GM23338 (cell line): ENCODE measurements at regions not wholly inside any gene's neighbourhood (a gene's known extent, or its start where the extent isn't known, plus 50 kb on each side); places are given as distances from the start of the nearest gene placed in this dataset.

ENCODE experiments used
- ATAC-seq: fragments of 200-7000 bp; cut with Tn5 transposase; 3 replicates; pipeline ENCODE4 v1.9.1; 2020
- DNase-seq: peaks from one replicate; pipeline ENCODE4 v3.0.0-alpha.2; 2015; ENCODE audit warnings: low spot score
- H2AFZ ChIP-seq: fragments of 200-600 bp; sonication (generic); 2 replicates; pipeline ENCODE4 v1.8.0; 2016; ENCODE audit warnings: antibody characterized with exemption, mild to moderate bottlenecking, moderate library complexity
- H3F3A ChIP-seq: fragments of 200-600 bp; sonication (generic); replicated peaks from 2 replicates; pipeline ENCODE4 v1.8.0; 2017; ENCODE audit warnings: antibody characterized with exemption, mixed run types, low read depth
- H3K27ac ChIP-seq: fragments of 200-600 bp; sonication (generic); 2 replicates; pipeline ENCODE4 v1.6.1; 2016; ENCODE audit warnings: low read depth
- H3K27me3 ChIP-seq: fragments of 200-600 bp; sonication (generic); 2 replicates; pipeline ENCODE4 v1.8.0; 2016; ENCODE audit warnings: mild to moderate bottlenecking, mixed run types, moderate library complexity; ENCODE audit not compliant: insufficient read depth
- H3K36me3 ChIP-seq: fragments of 200-600 bp; sonication (generic); 2 replicates; pipeline ENCODE4 v1.8.0; 2016; ENCODE audit warnings: mild to moderate bottlenecking; ENCODE audit not compliant: insufficient read depth
- H3K4me1 ChIP-seq: fragments of 200-600 bp; sonication (generic); 2 replicates; pipeline ENCODE4 v1.8.0; 2016; ENCODE audit warnings: mild to moderate bottlenecking, moderate library complexity; ENCODE audit not compliant: insufficient read depth
- H3K4me2 ChIP-seq: fragments of 200-600 bp; sonication (generic); 2 replicates; pipeline ENCODE4 v1.7.1; 2017; ENCODE audit warnings: mixed run types
- H3K4me3 ChIP-seq: fragments of 200-600 bp; sonication (generic); 2 replicates; pipeline ENCODE4 v1.6.1; 2016; ENCODE audit warnings: mixed run types
- H3K79me2 ChIP-seq: fragments of 200-600 bp; sonication (generic); replicated peaks from 2 replicates; pipeline ENCODE4 v1.8.0; 2017; ENCODE audit warnings: mild to moderate bottlenecking; ENCODE audit not compliant: insufficient read depth
- H3K9me2 ChIP-seq: fragments of 200-600 bp; sonication (generic); 2 replicates; pipeline ENCODE4 v1.8.0; 2017; ENCODE audit not compliant: insufficient read depth
- H4K20me1 ChIP-seq: fragments of 200-600 bp; sonication (generic); replicated peaks from 2 replicates; pipeline ENCODE4 v1.8.0; 2017; ENCODE audit warnings: mild to moderate bottlenecking; ENCODE audit not compliant: insufficient read depth
- H3K27ac Mint-ChIP-seq: 2 replicates; pipeline ENCODE4 v1.8.0; 2020; ENCODE audit warnings: inconsistent platforms, mild to moderate bottlenecking, moderate library complexity, mixed read lengths
- H3K27me3 Mint-ChIP-seq: 3 replicates; pipeline ENCODE4 v1.8.0; 2022; ENCODE audit warnings: low read depth, mild to moderate bottlenecking, moderate library complexity, mixed read lengths, inconsistent platforms; ENCODE audit not compliant: insufficient read depth, poor library complexity
- H3K36me3 Mint-ChIP-seq: 3 replicates; pipeline ENCODE4 v1.8.0; 2021; ENCODE audit warnings: low read depth, mild to moderate bottlenecking, inconsistent platforms, moderate library complexity, mixed read lengths
- H3K4me1 Mint-ChIP-seq: 3 replicates; pipeline ENCODE4 v1.8.0; 2020; ENCODE audit warnings: mild to moderate bottlenecking, inconsistent platforms, mixed read lengths
- H3K4me3 Mint-ChIP-seq: 3 replicates; pipeline ENCODE4 v1.8.0; 2021; ENCODE audit warnings: moderate library complexity, mild to moderate bottlenecking, inconsistent platforms, mixed read lengths
- H3K9me3 Mint-ChIP-seq: 3 replicates; pipeline ENCODE4 v1.8.0; 2020; ENCODE audit warnings: moderate library complexity, mild to moderate bottlenecking, inconsistent platforms, mixed read lengths
- CREB1 ChIP-seq: fragments of 250-450 bp; sonication (Bioruptor Pico); IDR thresholded peaks from 2 replicates; pipeline ENCODE4 v1.5.0; 2020; ENCODE audit warnings: low read depth, mild to moderate bottlenecking, moderate library complexity
- CTCF ChIP-seq, 2 experiments: fragments of 200-600 bp in 1 of 2; sonication (generic) in 1 of 2; conservative IDR thresholded peaks; 2 replicates each; pipeline versions ENCODE4 v1.5.1 to v1.6.1; 2016 to 2017; ENCODE audit warnings: antibody characterized with exemption in 2 of 2, low read depth in 2 of 2, mild to moderate bottlenecking in 2 of 2, moderate library complexity in 1 of 2
- ETS1 ChIP-seq: IDR thresholded peaks from 2 replicates; pipeline ENCODE4 v1.6.1; 2016; ENCODE audit warnings: antibody characterized with exemption
- EZH2 ChIP-seq: fragments of 200-600 bp; sonication (generic); IDR thresholded peaks from one replicate; pipeline ENCODE4 v1.8.0; 2017; ENCODE audit warnings: antibody characterized with exemption, mild to moderate bottlenecking, low read depth; ENCODE audit not compliant: unreplicated experiment
- EZH2phosphoT487 ChIP-seq: fragments of 200-600 bp; sonication (generic); IDR thresholded peaks from one replicate; pipeline ENCODE4 v1.8.1; 2018; ENCODE audit warnings: antibody characterized with exemption; ENCODE audit not compliant: unreplicated experiment
- JUNB ChIP-seq: IDR thresholded peaks from one replicate; pipeline ENCODE4 v1.6.1; 2016; ENCODE audit warnings: antibody characterized with exemption; ENCODE audit not compliant: unreplicated experiment
- NANOG ChIP-seq: IDR thresholded peaks from 2 replicates; pipeline ENCODE4 v1.6.1; 2016; ENCODE audit warnings: antibody characterized with exemption, borderline replicate concordance
- POLR2AphosphoS5 ChIP-seq: IDR thresholded peaks from 2 replicates; pipeline ENCODE4 v1.6.1; 2016; ENCODE audit warnings: antibody characterized with exemption, low read depth
- REST ChIP-seq: IDR thresholded peaks from one replicate; pipeline ENCODE4 v1.6.1; 2018; ENCODE audit warnings: antibody characterized with exemption; ENCODE audit not compliant: unreplicated experiment
- STAT1 ChIP-seq: IDR thresholded peaks from one replicate; pipeline ENCODE4 v1.6.1; 2016; ENCODE audit warnings: antibody characterized with exemption; ENCODE audit not compliant: unreplicated experiment
- ZNF114 ChIP-seq: fragments of 250-450 bp; sonication (Bioruptor Pico); IDR thresholded peaks from 2 replicates; pipeline ENCODE4 v1.5.0; 2020; ENCODE audit warnings: mild to moderate bottlenecking, moderate library complexity
- ZNF331 ChIP-seq: fragments of 250-450 bp; sonication (Bioruptor Pico); IDR thresholded peaks from 2 replicates; pipeline ENCODE4 v1.5.0; 2020; ENCODE audit warnings: low read depth, mild to moderate bottlenecking, moderate library complexity
- TF ChIP-seq, protein P1 (sequence below): fragments of 250-450 bp; sonication (Bioruptor Pico); IDR thresholded peaks from 2 replicates; pipeline ENCODE4 v1.5.0; 2020; ENCODE audit warnings: mild to moderate bottlenecking, moderate library complexity

DNA sequence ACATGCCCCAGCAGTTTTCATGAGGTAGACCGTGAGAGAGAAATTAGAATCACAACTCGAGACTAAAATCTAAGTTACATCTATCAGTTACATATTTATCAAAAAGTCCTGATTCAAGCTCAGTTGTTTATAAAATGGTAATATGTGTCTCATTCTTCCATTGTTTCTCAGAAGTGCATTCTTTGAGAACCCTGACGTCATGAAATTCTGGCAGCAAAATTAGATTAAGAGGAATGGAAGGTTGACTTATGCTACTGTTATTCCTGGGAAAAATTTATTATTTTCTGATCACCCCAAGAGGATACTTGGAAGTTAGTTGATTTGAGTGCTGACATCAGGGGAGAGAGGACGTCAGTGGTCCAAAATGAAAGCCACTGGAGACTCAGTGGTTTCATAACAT, 1864.8 kb upstream of the LRRTM1 start:
- H3K4me3 Mint-ChIP-seq, result no peak overlapping the region
- Histone ChIP-seq H3K4me3 (no peak overlapping the region), H3K27ac (no peak overlapping the region), H4K20me1 (no peaks in the 10 kb centered on the region), H3K9me2 (no peaks in the 10 kb centered on the region), H3K79me2 (no peaks in the 10 kb centered on the region), H3K27me3 (no peaks in the 10 kb centered on the region), H3F3A (no peaks in the 10 kb centered on the region), H3K36me3 (no peaks in the 10 kb centered on the region), H3K4me1 (no peaks in the 10 kb centered on the region), H3K4me2 (no peak overlapping the region), H2AFZ (no peak overlapping the region)
- H3K9me3 Mint-ChIP-seq, result no peaks in the 10 kb centered on the region
- ATAC-seq, result no peak
- no peaks in the 10 kb centered on the region for H3K4me1 Mint-ChIP-seq
- TF ChIP-seq ZNF331 (CRISPR knock-in tag) (no peak), STAT1 (no peak), ZNF114 (no peak), NANOG (no peak), CTCF (conservative IDR thresholded peaks at IDR 0.05; ENCODE audit: low read depth in 2 of 2) (no peak), REST (no peak), CREB1 (CRISPR knock-in tag) (no peak), EZH2 (no peak), POLR2AphosphoS5 (no peak), EZH2phosphoT487 (no peak), ETS1 (no peak), JUNB (no peak)
- TF ChIP-seq, protein P1, sequence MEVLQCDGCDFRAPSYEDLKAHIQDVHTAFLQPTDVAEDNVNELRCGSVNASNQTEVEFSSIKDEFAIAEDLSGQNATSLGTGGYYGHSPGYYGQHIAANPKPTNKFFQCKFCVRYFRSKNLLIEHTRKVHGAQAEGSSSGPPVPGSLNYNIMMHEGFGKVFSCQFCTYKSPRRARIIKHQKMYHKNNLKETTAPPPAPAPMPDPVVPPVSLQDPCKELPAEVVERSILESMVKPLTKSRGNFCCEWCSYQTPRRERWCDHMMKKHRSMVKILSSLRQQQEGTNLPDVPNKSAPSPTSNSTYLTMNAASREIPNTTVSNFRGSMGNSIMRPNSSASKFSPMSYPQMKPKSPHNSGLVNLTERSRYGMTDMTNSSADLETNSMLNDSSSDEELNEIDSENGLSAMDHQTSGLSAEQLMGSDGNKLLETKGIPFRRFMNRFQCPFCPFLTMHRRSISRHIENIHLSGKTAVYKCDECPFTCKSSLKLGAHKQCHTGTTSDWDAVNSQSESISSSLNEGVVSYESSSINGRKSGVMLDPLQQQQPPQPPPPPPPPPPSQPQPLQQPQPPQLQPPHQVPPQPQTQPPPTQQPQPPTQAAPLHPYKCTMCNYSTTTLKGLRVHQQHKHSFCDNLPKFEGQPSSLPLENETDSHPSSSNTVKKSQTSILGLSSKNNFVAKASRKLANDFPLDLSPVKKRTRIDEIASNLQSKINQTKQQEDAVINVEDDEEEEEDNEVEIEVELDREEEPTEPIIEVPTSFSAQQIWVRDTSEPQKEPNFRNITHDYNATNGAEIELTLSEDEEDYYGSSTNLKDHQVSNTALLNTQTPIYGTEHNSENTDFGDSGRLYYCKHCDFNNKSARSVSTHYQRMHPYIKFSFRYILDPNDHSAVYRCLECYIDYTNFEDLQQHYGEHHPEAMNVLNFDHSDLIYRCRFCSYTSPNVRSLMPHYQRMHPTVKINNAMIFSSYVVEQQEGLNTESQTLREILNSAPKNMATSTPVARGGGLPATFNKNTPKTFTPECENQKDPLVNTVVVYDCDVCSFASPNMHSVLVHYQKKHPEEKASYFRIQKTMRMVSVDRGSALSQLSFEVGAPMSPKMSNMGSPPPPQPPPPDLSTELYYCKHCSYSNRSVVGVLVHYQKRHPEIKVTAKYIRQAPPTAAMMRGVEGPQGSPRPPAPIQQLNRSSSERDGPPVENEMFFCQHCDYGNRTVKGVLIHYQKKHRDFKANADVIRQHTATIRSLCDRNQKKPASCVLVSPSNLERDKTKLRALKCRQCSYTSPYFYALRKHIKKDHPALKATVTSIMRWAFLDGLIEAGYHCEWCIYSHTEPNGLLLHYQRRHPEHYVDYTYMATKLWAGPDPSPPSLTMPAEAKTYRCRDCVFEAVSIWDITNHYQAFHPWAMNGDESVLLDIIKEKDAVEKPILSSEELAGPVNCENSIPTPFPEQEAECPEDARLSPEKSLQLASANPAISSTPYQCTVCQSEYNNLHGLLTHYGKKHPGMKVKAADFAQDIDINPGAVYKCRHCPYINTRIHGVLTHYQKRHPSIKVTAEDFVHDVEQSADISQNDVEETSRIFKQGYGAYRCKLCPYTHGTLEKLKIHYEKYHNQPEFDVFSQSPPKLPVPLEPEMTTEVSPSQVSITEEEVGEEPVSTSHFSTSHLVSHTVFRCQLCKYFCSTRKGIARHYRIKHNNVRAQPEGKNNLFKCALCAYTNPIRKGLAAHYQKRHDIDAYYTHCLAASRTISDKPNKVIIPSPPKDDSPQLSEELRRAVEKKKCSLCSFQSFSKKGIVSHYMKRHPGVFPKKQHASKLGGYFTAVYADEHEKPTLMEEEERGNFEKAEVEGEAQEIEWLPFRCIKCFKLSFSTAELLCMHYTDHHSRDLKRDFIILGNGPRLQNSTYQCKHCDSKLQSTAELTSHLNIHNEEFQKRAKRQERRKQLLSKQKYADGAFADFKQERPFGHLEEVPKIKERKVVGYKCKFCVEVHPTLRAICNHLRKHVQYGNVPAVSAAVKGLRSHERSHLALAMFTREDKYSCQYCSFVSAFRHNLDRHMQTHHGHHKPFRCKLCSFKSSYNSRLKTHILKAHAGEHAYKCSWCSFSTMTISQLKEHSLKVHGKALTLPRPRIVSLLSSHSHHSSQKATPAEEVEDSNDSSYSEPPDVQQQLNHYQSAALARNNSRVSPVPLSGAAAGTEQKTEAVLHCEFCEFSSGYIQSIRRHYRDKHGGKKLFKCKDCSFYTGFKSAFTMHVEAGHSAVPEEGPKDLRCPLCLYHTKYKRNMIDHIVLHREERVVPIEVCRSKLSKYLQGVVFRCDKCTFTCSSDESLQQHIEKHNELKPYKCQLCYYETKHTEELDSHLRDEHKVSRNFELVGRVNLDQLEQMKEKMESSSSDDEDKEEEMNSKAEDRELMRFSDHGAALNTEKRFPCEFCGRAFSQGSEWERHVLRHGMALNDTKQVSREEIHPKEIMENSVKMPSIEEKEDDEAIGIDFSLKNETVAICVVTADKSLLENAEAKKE, result no peak
- H3K36me3 Mint-ChIP-seq, result no peaks in the 10 kb centered on the region
- H3K27ac Mint-ChIP-seq, result no peak overlapping the region
- peaks cover 2% of the 10 kb centered on the region for H3K27me3 Mint-ChIP-seq
- DNase-seq, result no peak
